ENCODE measurements at regions not wholly inside any gene's neighbourhood (a gene's known extent, or its start where the extent isn't known, plus 50 kb on each side); places are given as distances from the start of the nearest gene placed in this dataset.
A peak's percentile ranks its signal among the peaks of the same experiment; 100 is the strongest.

GRCh38 chr5:36392818-36393217, 91.1 kb upstream of the RANBP3L start:
- POLR2A ChIA-PET = no interaction called here
- RAD21 ChIA-PET (ENCODE audit: low non-redundant PET in 1 of 2, low total read pairs in 2 of 2, uncharacterized antibody in 2 of 2, unreplicated experiment in 2 of 2) = no interaction called here
- TF ChIP-seq FOSL1 (IDR thresholded peaks at IDR 0.05; ENCODE audit: low read depth) (no peak), RAD21 (IDR thresholded peaks at IDR 0.05; ENCODE audit: low read depth) (no peak), POLR2A (IDR thresholded peaks at IDR 0.05; ENCODE audit: borderline replicate concordance, extremely low read depth, insufficient read depth, insufficient read length) (no peak), TCF7L2 (IDR thresholded peaks at IDR 0.05; ENCODE audit: borderline replicate concordance, extremely low read depth, insufficient read depth, insufficient read length) (no peak), SRF (IDR thresholded peaks at IDR 0.05; ENCODE audit: low read depth) (no peak)
- TF ChIP-seq, protein P1, sequence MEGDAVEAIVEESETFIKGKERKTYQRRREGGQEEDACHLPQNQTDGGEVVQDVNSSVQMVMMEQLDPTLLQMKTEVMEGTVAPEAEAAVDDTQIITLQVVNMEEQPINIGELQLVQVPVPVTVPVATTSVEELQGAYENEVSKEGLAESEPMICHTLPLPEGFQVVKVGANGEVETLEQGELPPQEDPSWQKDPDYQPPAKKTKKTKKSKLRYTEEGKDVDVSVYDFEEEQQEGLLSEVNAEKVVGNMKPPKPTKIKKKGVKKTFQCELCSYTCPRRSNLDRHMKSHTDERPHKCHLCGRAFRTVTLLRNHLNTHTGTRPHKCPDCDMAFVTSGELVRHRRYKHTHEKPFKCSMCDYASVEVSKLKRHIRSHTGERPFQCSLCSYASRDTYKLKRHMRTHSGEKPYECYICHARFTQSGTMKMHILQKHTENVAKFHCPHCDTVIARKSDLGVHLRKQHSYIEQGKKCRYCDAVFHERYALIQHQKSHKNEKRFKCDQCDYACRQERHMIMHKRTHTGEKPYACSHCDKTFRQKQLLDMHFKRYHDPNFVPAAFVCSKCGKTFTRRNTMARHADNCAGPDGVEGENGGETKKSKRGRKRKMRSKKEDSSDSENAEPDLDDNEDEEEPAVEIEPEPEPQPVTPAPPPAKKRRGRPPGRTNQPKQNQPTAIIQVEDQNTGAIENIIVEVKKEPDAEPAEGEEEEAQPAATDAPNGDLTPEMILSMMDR (IDR thresholded peaks at IDR 0.05 in 2 of 3, conservative IDR thresholded peaks at IDR 0.05 in 1 of 3; ENCODE audit: borderline replicate concordance in 1 of 3, insufficient read depth in 1 of 3, low read depth in 2 of 3, low read length in 2 of 3) = no peak
- H2AFZ ChIP-seq (ENCODE audit: low read depth, low read length, poor library complexity, severe bottlenecking) = no peak overlapping the region
- no peaks in the 10 kb centered on the region for H4K20me1 ChIP-seq (ENCODE audit: insufficient read depth)
- no TSS peak for BruUV-seq (replicated peaks)
- no peak for DNase-seq (ENCODE audit: low read depth, low spot score)
- ATAC-seq = no peak
- H3K4me1 ChIP-seq (ENCODE audit: control insufficient read depth in 1 of 2, insufficient read depth in 2 of 2, low read length in 2 of 2) = no peaks in the 10 kb centered on the region
- intact Hi-C loops (cut with micrococcal nuclease) = no loop called here
- no peak overlapping the region for H3K27ac ChIP-seq (ENCODE audit: low read depth, low read length)
- H3K9me2 ChIP-seq (ENCODE audit: insufficient read depth) = no peaks in the 10 kb centered on the region
- no peaks in the 10 kb centered on the region for H3K27me3 ChIP-seq (ENCODE audit: insufficient read depth, low read length)
- no peaks in the 10 kb centered on the region for H3K79me2 ChIP-seq (ENCODE audit: insufficient read depth, low read length)
- H3K9ac ChIP-seq (ENCODE audit: low read length) = no peak overlapping the region
- no peaks in the 10 kb centered on the region for H3K36me3 ChIP-seq (ENCODE audit: control insufficient read depth in 1 of 2, insufficient read depth in 2 of 2, low read length in 2 of 2)
- no peaks in the 10 kb centered on the region for H3K9me3 ChIP-seq (ENCODE audit: control insufficient read depth in 1 of 2, insufficient read depth in 1 of 2, low read depth in 1 of 2, low read length in 2 of 2)
- CTCF ChIA-PET = no interaction called here
- H3K4me2 ChIP-seq (ENCODE audit: low read length) = no peak overlapping the region
- H3K4me3 ChIP-seq (replicated peaks in 1 of 2; ENCODE audit: low read depth in 1 of 2, low read length in 2 of 2) = no peak overlapping the region

GRCh38 chr5:36393656-36394428, 92.1 kb upstream of the RANBP3L start:
- H3K27me3 ChIP-seq (ENCODE audit: insufficient read depth, low read length) = no peaks in the 10 kb centered on the region
- no peaks in the 10 kb centered on the region for H3K36me3 ChIP-seq (ENCODE audit: control insufficient read depth in 1 of 2, insufficient read depth in 2 of 2, low read length in 2 of 2)
- H3K9ac ChIP-seq (ENCODE audit: low read length) = no peak overlapping the region
- H3K27ac ChIP-seq (ENCODE audit: low read depth, low read length) = no peak overlapping the region
- intact Hi-C loops (cut with micrococcal nuclease) = no loop called here
- H2AFZ ChIP-seq (ENCODE audit: low read depth, low read length, poor library complexity, severe bottlenecking) = peak overlapping the region; percentile 58
- no TSS peak for BruUV-seq (replicated peaks)
- no peaks in the 10 kb centered on the region for H3K4me1 ChIP-seq (ENCODE audit: control insufficient read depth in 1 of 2, insufficient read depth in 2 of 2, low read length in 2 of 2)
- H3K4me2 ChIP-seq (ENCODE audit: low read length) = no peak overlapping the region
- ChIA-PET POLR2A (no interaction called here), CTCF (no interaction called here), RAD21 (ENCODE audit: low non-redundant PET in 1 of 2, low total read pairs in 2 of 2, uncharacterized antibody in 2 of 2, unreplicated experiment in 2 of 2) (no interaction called here)
- ATAC-seq (no peak), DNase-seq (ENCODE audit: low read depth, low spot score) (no peak)
- H3K9me2 ChIP-seq (ENCODE audit: insufficient read depth) = no peaks in the 10 kb centered on the region
- H3K4me3 ChIP-seq (replicated peaks in 1 of 2; ENCODE audit: low read depth in 1 of 2, low read length in 2 of 2) = no peak overlapping the region
- no peaks in the 10 kb centered on the region for H3K9me3 ChIP-seq (ENCODE audit: control insufficient read depth in 1 of 2, insufficient read depth in 1 of 2, low read depth in 1 of 2, low read length in 2 of 2)
- no peaks in the 10 kb centered on the region for H3K79me2 ChIP-seq (ENCODE audit: insufficient read depth, low read length)
- no peaks in the 10 kb centered on the region for H4K20me1 ChIP-seq (ENCODE audit: insufficient read depth)
- TF ChIP-seq EGR1 (IDR thresholded peaks at IDR 0.05; ENCODE audit: low read depth) (no peak), SRF (IDR thresholded peaks at IDR 0.05; ENCODE audit: low read depth) (no peak), MAX (IDR thresholded peaks at IDR 0.05) (no peak), POLR2AphosphoS5 (IDR thresholded peaks at IDR 0.05; ENCODE audit: low read depth, low read length) (no peak), FOSL1 (IDR thresholded peaks at IDR 0.05; ENCODE audit: low read depth) (no peak), CEBPB (IDR thresholded peaks at IDR 0.05; ENCODE audit: low read depth) (no peak), POLR2A (IDR thresholded peaks at IDR 0.05; ENCODE audit: borderline replicate concordance, extremely low read depth, insufficient read depth, insufficient read length) (no peak), SIN3A (IDR thresholded peaks at IDR 0.05; ENCODE audit: low read depth) (no peak), TCF7L2 (IDR thresholded peaks at IDR 0.05; ENCODE audit: borderline replicate concordance, extremely low read depth, insufficient read depth, insufficient read length) (no peak), RAD21 (IDR thresholded peaks at IDR 0.05; ENCODE audit: low read depth) (no peak), EZH2 (IDR thresholded peaks at IDR 0.05) (no peak), JUND (IDR thresholded peaks at IDR 0.05) (no peak)
- TF ChIP-seq, protein P1 (IDR thresholded peaks at IDR 0.05 in 2 of 3, conservative IDR thresholded peaks at IDR 0.05 in 1 of 3; ENCODE audit: borderline replicate concordance in 1 of 3, insufficient read depth in 1 of 3, low read depth in 2 of 3, low read length in 2 of 3) = no peak

Measured in HCT116 (cell line).